A673 (cell line): ENCODE measurements at regions not wholly inside any gene's neighbourhood (a gene's known extent, or its start where the extent isn't known, plus 50 kb on each side); places are given as distances from the start of the nearest gene placed in this dataset.

Experiments
- BruUV-seq: library from RNA; stranded (reverse); fragments of 400-500 nt; replicated peaks from 2 replicates; lab custom pipeline; 2021; lab: Mats Ljungman, UMichigan
- CTCF ChIA-PET: fragments of 300-600 bp; sonication (Branson Sonifier 250); formaldehyde crosslinking; loops from one replicate; lab custom pipeline; 2022; ENCODE audit warnings: antibody characterized with exemption; lab: Charles Lee
- POLR2A ChIA-PET: fragments of 300-600 bp; sonication (Branson Sonifier 250); formaldehyde crosslinking; loops from one replicate; lab custom pipeline; 2022; ENCODE audit warnings: antibody characterized with exemption; ENCODE audit not compliant: low non-redundant PET; lab: Charles Lee
- DNase-seq: peaks from one replicate; pipeline ENCODE4 v3.0.0-alpha.2; 2015; ENCODE audit warnings: low spot score
- H3K27ac ChIP-seq: fragments of 200-600 bp; sonication (generic); 2 replicates; pipeline ENCODE4 v1.5.1; 2016; ENCODE audit warnings: mixed run types, low read depth, mild to moderate bottlenecking, mixed read lengths, antibody characterized with exemption, low read length; ENCODE audit not compliant: poor library complexity, severe bottlenecking
- H3K27me3 ChIP-seq: fragments of 200-600 bp; sonication (generic); replicated peaks from 2 replicates; pipeline ENCODE4 v1.6.1; 2017; ENCODE audit warnings: mixed run types, low read depth, mild to moderate bottlenecking, mixed read lengths, antibody characterized with exemption, low read length; ENCODE audit not compliant: insufficient read depth, poor library complexity
- H3K36me3 ChIP-seq: fragments of 200-600 bp; sonication (generic); 2 replicates; pipeline ENCODE4 v1.6.1; 2016; ENCODE audit warnings: mixed run types, mild to moderate bottlenecking, mixed read lengths, antibody characterized with exemption, low read length; ENCODE audit not compliant: insufficient read depth, poor library complexity, severe bottlenecking
- H3K4me1 ChIP-seq: fragments of 200-600 bp; sonication (generic); 2 replicates; pipeline ENCODE4 v1.6.1; 2017; ENCODE audit warnings: mixed run types, mild to moderate bottlenecking, mixed read lengths, antibody characterized with exemption, low read length; ENCODE audit not compliant: insufficient read depth, poor library complexity, severe bottlenecking
- H3K4me3 ChIP-seq: fragments of 200-600 bp; sonication (generic); 2 replicates; pipeline ENCODE4 v1.5.1; 2016; ENCODE audit warnings: low read depth, mixed run types, mild to moderate bottlenecking, mixed read lengths, low read length; ENCODE audit not compliant: poor library complexity, severe bottlenecking
- H3K9me3 ChIP-seq: fragments of 200-600 bp; sonication (generic); 2 replicates; pipeline ENCODE4 v1.6.1; 2016; ENCODE audit warnings: mixed run types, low read depth, mild to moderate bottlenecking, mixed read lengths, antibody characterized with exemption, low read length; ENCODE audit not compliant: poor library complexity, severe bottlenecking
- EZH2 ChIP-seq: fragments of 200-600 bp; sonication (generic); IDR thresholded peaks from 2 replicates; pipeline ENCODE4 v1.6.1; 2017; ENCODE audit warnings: borderline replicate concordance, low read depth, mild to moderate bottlenecking, mixed read lengths, antibody characterized with exemption, low read length; ENCODE audit not compliant: poor library complexity, severe bottlenecking
- intact Hi-C: fragments of 100-400 bp; cut with micrococcal nuclease; formaldehyde crosslinking; loops from one replicate; pipeline ENCODE4 v1.10.0; 2022; ENCODE audit not compliant: unreplicated experiment
- TF ChIP-seq, protein P1 (sequence below): fragments of 300-800, 200-600 bp; sonication (generic); conservative IDR thresholded peaks from 2 replicates; pipeline ENCODE4 v1.5.1; 2017; ENCODE audit warnings: low read depth, mild to moderate bottlenecking, antibody characterized with exemption, low read length, moderate library complexity, mixed read lengths

DNA sequence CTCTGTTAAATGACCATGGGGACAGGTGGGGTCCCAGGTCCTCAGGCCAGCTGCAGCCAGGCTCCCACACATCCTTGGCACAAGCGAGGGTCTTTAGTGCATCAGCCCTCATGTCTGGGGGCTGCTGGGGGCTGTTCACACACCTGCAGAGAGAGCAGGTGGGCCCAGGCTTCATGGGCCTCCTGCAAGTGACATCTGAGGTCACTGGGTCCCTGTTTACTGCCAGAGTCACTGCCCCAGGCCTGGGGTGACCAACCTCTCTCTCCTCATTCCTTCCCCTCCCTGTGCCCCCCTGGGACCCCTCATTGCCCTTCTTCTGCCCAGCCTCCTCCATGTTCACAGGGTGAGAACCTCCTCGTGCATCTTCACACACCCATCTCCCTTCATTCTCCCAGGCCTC is 92.4 kb downstream of the RTL6 start:
- ChIA-PET POLR2A (no interaction called here), CTCF (no interaction called here)
- DNase-seq: no peak
- BruUV-seq: no TSS peak
- intact Hi-C loops: no loop called here
- H3K27me3 ChIP-seq: no peaks in the 10 kb centered on the region
- H3K36me3 ChIP-seq: no peaks in the 10 kb centered on the region
- TF ChIP-seq, protein P1, sequence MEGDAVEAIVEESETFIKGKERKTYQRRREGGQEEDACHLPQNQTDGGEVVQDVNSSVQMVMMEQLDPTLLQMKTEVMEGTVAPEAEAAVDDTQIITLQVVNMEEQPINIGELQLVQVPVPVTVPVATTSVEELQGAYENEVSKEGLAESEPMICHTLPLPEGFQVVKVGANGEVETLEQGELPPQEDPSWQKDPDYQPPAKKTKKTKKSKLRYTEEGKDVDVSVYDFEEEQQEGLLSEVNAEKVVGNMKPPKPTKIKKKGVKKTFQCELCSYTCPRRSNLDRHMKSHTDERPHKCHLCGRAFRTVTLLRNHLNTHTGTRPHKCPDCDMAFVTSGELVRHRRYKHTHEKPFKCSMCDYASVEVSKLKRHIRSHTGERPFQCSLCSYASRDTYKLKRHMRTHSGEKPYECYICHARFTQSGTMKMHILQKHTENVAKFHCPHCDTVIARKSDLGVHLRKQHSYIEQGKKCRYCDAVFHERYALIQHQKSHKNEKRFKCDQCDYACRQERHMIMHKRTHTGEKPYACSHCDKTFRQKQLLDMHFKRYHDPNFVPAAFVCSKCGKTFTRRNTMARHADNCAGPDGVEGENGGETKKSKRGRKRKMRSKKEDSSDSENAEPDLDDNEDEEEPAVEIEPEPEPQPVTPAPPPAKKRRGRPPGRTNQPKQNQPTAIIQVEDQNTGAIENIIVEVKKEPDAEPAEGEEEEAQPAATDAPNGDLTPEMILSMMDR: no peak
- TF ChIP-seq EZH2: no peak
- H3K4me3 ChIP-seq: no peak overlapping the region
- H3K9me3 ChIP-seq: no peaks in the 10 kb centered on the region
- no peak overlapping the region for H3K27ac ChIP-seq
- H3K4me1 ChIP-seq: no peaks in the 10 kb centered on the region

DNA sequence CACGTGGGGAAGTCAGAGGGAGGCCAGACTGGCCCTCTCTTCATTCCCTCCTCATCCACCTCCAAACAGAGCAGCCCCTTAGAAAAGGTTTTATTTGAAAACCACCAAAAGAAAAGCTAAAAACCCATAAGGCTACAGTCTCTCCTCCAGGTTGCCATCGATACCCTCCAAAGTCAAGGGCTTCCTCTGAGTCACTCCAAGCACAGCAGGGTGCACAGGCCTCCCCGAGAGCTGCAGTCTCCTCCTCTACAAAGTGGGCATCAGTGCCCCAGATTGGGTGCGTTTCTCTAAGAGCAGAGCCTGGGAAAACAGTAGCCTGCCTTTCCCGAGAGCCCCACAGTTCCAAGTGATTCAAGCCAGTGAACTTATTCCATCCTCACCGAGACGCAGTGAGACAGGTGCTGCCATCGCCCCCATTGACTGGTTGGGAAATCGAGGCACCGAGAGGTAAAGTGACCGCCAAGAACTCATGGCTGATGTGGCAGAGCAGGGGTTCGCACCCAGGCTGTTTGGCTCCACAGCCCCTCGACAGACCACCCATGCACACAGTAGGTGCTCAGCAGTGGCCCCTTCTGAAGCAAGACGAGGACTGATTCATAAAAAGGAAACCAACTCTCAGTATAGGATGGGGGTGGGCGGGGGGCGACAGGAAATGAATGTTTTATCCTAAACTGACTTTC is 91.7 kb upstream of the SHISAL1 start:
- intact Hi-C loops: no loop called here
- no TSS peak for BruUV-seq
- H3K36me3 ChIP-seq: no peaks in the 10 kb centered on the region
- H3K27ac ChIP-seq: no peak overlapping the region
- TF ChIP-seq EZH2: no peak
- TF ChIP-seq, protein P1: no peak
- H3K4me3 ChIP-seq: no peak overlapping the region
- no peaks in the 10 kb centered on the region for H3K27me3 ChIP-seq
- DNase-seq: peak; percentile 67
- ChIA-PET POLR2A (no interaction called here), CTCF (no interaction called here)
- no peaks in the 10 kb centered on the region for H3K9me3 ChIP-seq
- H3K4me1 ChIP-seq: no peaks in the 10 kb centered on the region

DNA sequence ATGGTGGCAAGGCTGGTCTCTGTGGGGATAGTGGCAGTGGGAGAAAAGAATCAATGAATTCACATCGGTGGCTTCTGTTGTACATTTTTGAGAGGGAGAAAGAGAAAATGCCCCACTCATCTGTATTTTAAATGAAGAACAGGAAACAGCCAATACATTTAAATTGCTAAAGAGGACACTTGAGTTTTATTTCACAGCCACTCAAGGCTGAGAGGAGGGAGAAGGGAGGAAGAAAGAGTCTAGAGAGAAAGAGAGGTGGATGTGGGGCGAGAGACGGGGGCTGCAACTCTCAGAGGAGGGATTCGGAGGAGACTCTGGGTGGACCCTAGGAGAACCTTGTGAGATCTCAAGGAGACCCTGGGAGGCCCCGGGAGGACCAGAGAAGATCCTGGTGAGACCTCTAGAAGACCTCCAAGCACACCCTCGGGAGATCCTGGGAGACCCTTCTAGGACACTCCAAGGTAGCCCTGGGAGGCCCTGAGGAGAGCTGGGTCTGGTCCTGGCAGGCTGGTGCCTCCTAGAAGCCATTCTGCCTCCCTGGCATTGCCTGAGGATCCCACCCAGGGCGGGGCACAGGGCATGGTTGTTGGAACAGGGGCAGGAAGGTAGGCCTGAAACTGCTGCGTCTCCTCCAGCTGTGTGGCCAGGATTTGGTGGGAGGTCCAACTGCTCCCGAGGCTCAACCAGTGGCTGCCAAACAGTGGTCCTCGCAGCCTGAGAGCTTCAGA is 91.0 kb upstream of the SHISAL1 start:
- POLR2A ChIA-PET: no interaction called here
- Histone ChIP-seq H3K27ac (no peak overlapping the region), H3K27me3 (no peaks in the 10 kb centered on the region), H3K4me1 (no peaks in the 10 kb centered on the region), H3K9me3 (no peaks in the 10 kb centered on the region), H3K36me3 (no peaks in the 10 kb centered on the region), H3K4me3 (no peak overlapping the region)
- no peak for DNase-seq
- TF ChIP-seq, protein P1: no peak
- no peak for TF ChIP-seq EZH2
- CTCF ChIA-PET: no interaction called here
- BruUV-seq: no TSS peak
- intact Hi-C loops: no loop called here
